HEK293 (cell line): ENCODE measurements at regions not wholly inside any gene's neighbourhood (a gene's known extent, or its start where the extent isn't known, plus 50 kb on each side); places are given as distances from the start of the nearest gene placed in this dataset.

Source experiments
- CTCF ChIA-PET: fragments of 350-600 bp; formaldehyde crosslinking; extraction: SDS; loops from one replicate; lab custom pipeline; 2021; ENCODE audit warnings: antibody characterized with exemption; lab: Yijun Ruan, JAX
- POLR2A ChIA-PET: fragments of 300-600 bp; formaldehyde crosslinking; extraction: SDS; loops from one replicate; lab custom pipeline; 2020; ENCODE audit warnings: antibody characterized with exemption, inconsistent platforms; lab: Yijun Ruan, JAX
- H3K27ac ChIP-seq: fragments of 200-500 bp; sonication (Bioruptor generic); 2 replicates; pipeline ENCODE4 v1.5.1; 2014; ENCODE audit warnings: low read depth, low read length, control low read depth, inconsistent platforms; ENCODE audit errors: extremely low read depth
- H3K36me3 ChIP-seq, 2 experiments: fragments of 200-500 bp in 1 of 2; sonication (Bioruptor generic) in 1 of 2; 1 replicate in 1 of 2; 2 replicates in 1 of 2; pipeline ENCODE4 v1.5.1; 2014 to 2017; ENCODE audit warnings: inconsistent platforms in 2 of 2, low read length in 2 of 2; ENCODE audit not compliant: control insufficient read depth in 2 of 2, insufficient read depth in 1 of 2
- H3K4me1 ChIP-seq: fragments of 200-500 bp; sonication (Bioruptor generic); 2 replicates; pipeline ENCODE4 v1.5.1; 2014; ENCODE audit warnings: mild to moderate bottlenecking, low read length, inconsistent platforms; ENCODE audit not compliant: control insufficient read depth, insufficient read depth
- H3K4me3 ChIP-seq: 2 replicates; pipeline ENCODE4 v1.5.1; 2011; ENCODE audit warnings: low read depth, mild to moderate bottlenecking, control low read depth, low read length, moderate library complexity
- H3K9me3 ChIP-seq: fragments of 200-500 bp; sonication (Bioruptor generic); 2 replicates; pipeline ENCODE4 v1.5.1; 2014; ENCODE audit warnings: low read depth, low read length, inconsistent platforms; ENCODE audit not compliant: control insufficient read depth, insufficient read depth
- KLF8 ChIP-seq: fragments of 450-650 bp; formaldehyde crosslinking; IDR thresholded peaks from 2 replicates; pipeline ENCODE4 v1.5.1; 2016; ENCODE audit warnings: missing biosample characterization, missing genetic modification characterization
- KLF9 ChIP-seq: fragments of 450-650 bp; formaldehyde crosslinking; IDR thresholded peaks from 2 replicates; pipeline ENCODE4 v1.5.1; 2016; ENCODE audit warnings: missing biosample characterization, missing genetic modification characterization, low read depth
- YY2 ChIP-seq: fragments of 450-650 bp; formaldehyde crosslinking; IDR thresholded peaks from 2 replicates; pipeline ENCODE4 v1.5.1; 2016; ENCODE audit warnings: missing biosample characterization, missing genetic modification characterization
- ZNF114 ChIP-seq: fragments of 450-650 bp; formaldehyde crosslinking; IDR thresholded peaks from 2 replicates; pipeline ENCODE4 v1.5.0; 2017; ENCODE audit warnings: missing biosample characterization, missing genetic modification characterization
- ZNF169 ChIP-seq: fragments of 450-650 bp; formaldehyde crosslinking; IDR thresholded peaks from 2 replicates; pipeline ENCODE4 v1.5.1; 2016; ENCODE audit warnings: missing biosample characterization, missing genetic modification characterization
- ZNF184 ChIP-seq: fragments of 450-650 bp; IDR thresholded peaks from 2 replicates; pipeline ENCODE4 v1.5.1; 2018; ENCODE audit warnings: missing biosample characterization, mild to moderate bottlenecking, missing genetic modification characterization
- ZNF223 ChIP-seq: fragments of 450-650 bp; formaldehyde crosslinking; IDR thresholded peaks from 2 replicates; pipeline ENCODE4 v1.5.1; 2016; ENCODE audit warnings: missing biosample characterization, missing genetic modification characterization
- ZNF248 ChIP-seq: fragments of 450-650 bp; formaldehyde crosslinking; IDR thresholded peaks from 2 replicates; pipeline ENCODE4 v1.5.1; 2017; ENCODE audit warnings: missing biosample characterization, missing genetic modification characterization
- ZNF48 ChIP-seq: fragments of 450-650 bp; formaldehyde crosslinking; IDR thresholded peaks from 2 replicates; pipeline ENCODE4 v1.5.1; 2016; ENCODE audit warnings: missing biosample characterization, missing genetic modification characterization
- ZNF510 ChIP-seq: fragments of 450-650 bp; formaldehyde crosslinking; IDR thresholded peaks from 2 replicates; pipeline ENCODE4 v1.5.1; 2018; ENCODE audit warnings: mild to moderate bottlenecking, missing genetic modification characterization, missing biosample characterization; ENCODE audit not compliant: insufficient replicate concordance
- ZNF639 ChIP-seq: fragments of 450-650 bp; formaldehyde crosslinking; IDR thresholded peaks from 2 replicates; pipeline ENCODE4 v1.5.1; 2016; ENCODE audit warnings: missing biosample characterization, missing genetic modification characterization
- ZNF664 ChIP-seq: fragments of 450-650 bp; formaldehyde crosslinking; IDR thresholded peaks from 2 replicates; pipeline ENCODE4 v1.5.1; 2016; ENCODE audit warnings: missing biosample characterization, missing genetic modification characterization
- ZNF76 ChIP-seq: fragments of 450-650 bp; formaldehyde crosslinking; IDR thresholded peaks from 2 replicates; pipeline ENCODE4; 2016; ENCODE audit warnings: low read depth, missing biosample characterization, missing genetic modification characterization, borderline replicate concordance
- ZNF768 ChIP-seq: fragments of 450-650 bp; formaldehyde crosslinking; IDR thresholded peaks from 2 replicates; pipeline ENCODE4 v1.5.1; 2018; ENCODE audit warnings: missing biosample characterization, mild to moderate bottlenecking, missing genetic modification characterization
- ZNF791 ChIP-seq: fragments of 450-650 bp; formaldehyde crosslinking; IDR thresholded peaks from 2 replicates; pipeline ENCODE4 v1.5.1; 2016; ENCODE audit warnings: missing biosample characterization, missing genetic modification characterization
- TF ChIP-seq, protein P1 (sequence below): fragments of 450-650 bp; formaldehyde crosslinking; conservative IDR thresholded peaks from 2 replicates; pipeline ENCODE4 v1.5.1; 2016; ENCODE audit warnings: low read depth, missing biosample characterization, missing genetic modification characterization
- TF ChIP-seq, protein P2 (sequence below): fragments of 450-650 bp; formaldehyde crosslinking; IDR thresholded peaks from 2 replicates; pipeline ENCODE4 v1.5.1; 2016; ENCODE audit warnings: missing biosample characterization, missing genetic modification characterization
- TF ChIP-seq, protein P3 (sequence below): fragments of 450-650 bp; formaldehyde crosslinking; IDR thresholded peaks from 2 replicates; pipeline ENCODE4 v1.5.1; 2016; ENCODE audit warnings: missing biosample characterization, missing genetic modification characterization
- TF ChIP-seq, protein P4 (sequence below): fragments of 450-650 bp; IDR thresholded peaks from 2 replicates; pipeline ENCODE4 v1.5.1; 2018; ENCODE audit warnings: missing biosample characterization, missing genetic modification characterization

GRCh38 chr5:103461243-103461642, 101.3 kb downstream of the NUDT12 start (continued):
- TF ChIP-seq ZNF639 (tag by site-specific recombination), result no peak
- TF ChIP-seq ZNF169 (tag by site-specific recombination), result no peak
- TF ChIP-seq YY2 (tag by site-specific recombination), result no peak
- TF ChIP-seq ZNF791 (tag by site-specific recombination), result no peak
- TF ChIP-seq, all 188 proteins: peak for 0

DNA sequence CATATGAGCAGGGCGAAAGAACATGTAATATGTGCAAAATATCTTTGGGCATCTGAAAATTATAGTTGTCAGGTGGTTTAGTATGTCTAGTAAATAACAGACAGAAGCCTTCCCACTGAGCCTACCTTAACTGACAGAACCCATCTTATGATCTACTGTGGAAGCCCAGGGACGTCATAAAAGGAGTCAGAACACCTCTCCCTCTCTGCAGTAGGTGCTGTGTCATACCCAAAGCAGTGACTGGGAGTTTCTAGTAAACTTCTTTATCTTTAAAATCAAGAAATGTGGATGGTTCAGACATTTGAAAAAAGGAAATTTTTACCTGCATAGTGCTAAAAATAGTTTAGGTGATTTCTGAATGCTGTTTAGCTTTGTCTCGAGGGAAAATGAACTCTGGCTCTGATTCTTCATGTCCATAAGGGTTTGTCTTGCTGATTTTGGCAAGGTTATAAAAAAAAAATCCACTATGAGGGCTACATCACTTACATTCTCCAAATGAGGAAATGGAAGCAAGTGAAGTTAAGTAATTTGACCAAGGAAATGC, 104.0 kb downstream of the NUDT12 start:
- Histone ChIP-seq H3K27ac (no peak overlapping the region), H3K9me3 (no peaks in the 10 kb centered on the region), H3K4me3 (no peak overlapping the region), H3K36me3 (no peaks in the 10 kb centered on the region), H3K4me1 (no peaks in the 10 kb centered on the region)
- TF ChIP-seq, protein P1, sequence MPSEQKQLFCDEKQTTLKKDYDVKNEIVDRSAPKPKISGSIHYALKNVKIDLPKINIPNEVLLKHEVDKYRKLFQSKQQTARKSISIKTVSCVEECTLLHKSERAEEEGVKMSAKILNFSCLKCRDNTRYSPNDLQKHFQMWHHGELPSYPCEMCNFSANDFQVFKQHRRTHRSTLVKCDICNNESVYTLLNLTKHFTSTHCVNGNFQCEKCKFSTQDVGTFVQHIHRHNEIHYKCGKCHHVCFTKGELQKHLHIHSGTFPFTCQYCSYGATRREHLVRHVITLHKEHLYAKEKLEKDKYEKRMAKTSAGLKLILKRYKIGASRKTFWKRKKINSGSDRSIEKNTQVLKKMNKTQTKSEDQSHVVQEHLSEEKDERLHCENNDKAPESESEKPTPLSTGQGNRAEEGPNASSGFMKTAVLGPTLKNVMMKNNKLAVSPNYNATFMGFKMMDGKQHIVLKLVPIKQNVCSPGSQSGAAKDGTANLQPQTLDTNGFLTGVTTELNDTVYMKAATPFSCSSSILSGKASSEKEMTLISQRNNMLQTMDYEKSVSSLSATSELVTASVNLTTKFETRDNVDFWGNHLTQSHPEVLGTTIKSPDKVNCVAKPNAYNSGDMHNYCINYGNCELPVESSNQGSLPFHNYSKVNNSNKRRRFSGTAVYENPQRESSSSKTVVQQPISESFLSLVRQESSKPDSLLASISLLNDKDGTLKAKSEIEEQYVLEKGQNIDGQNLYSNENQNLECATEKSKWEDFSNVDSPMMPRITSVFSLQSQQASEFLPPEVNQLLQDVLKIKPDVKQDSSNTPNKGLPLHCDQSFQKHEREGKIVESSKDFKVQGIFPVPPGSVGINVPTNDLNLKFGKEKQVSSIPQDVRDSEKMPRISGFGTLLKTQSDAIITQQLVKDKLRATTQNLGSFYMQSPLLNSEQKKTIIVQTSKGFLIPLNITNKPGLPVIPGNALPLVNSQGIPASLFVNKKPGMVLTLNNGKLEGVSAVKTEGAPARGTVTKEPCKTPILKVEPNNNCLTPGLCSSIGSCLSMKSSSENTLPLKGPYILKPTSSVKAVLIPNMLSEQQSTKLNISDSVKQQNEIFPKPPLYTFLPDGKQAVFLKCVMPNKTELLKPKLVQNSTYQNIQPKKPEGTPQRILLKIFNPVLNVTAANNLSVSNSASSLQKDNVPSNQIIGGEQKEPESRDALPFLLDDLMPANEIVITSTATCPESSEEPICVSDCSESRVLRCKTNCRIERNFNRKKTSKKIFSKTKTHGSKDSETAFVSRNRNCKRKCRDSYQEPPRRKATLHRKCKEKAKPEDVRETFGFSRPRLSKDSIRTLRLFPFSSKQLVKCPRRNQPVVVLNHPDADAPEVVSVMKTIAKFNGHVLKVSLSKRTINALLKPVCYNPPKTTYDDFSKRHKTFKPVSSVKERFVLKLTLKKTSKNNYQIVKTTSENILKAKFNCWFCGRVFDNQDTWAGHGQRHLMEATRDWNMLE, result no peak
- no peak for TF ChIP-seq ZNF223
- TF ChIP-seq ZNF664, result no peak
- TF ChIP-seq ZNF48 (tag by site-specific recombination), result no peak
- TF ChIP-seq, protein P2, sequence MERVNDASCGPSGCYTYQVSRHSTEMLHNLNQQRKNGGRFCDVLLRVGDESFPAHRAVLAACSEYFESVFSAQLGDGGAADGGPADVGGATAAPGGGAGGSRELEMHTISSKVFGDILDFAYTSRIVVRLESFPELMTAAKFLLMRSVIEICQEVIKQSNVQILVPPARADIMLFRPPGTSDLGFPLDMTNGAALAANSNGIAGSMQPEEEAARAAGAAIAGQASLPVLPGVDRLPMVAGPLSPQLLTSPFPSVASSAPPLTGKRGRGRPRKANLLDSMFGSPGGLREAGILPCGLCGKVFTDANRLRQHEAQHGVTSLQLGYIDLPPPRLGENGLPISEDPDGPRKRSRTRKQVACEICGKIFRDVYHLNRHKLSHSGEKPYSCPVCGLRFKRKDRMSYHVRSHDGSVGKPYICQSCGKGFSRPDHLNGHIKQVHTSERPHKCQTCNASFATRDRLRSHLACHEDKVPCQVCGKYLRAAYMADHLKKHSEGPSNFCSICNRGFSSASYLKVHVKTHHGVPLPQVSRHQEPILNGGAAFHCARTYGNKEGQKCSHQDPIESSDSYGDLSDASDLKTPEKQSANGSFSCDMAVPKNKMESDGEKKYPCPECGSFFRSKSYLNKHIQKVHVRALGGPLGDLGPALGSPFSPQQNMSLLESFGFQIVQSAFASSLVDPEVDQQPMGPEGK (tag by site-specific recombination), result no peak
- no peak for TF ChIP-seq ZNF114 (tag by site-specific recombination)
- TF ChIP-seq ZNF768 (tag by site-specific recombination), result no peak
- TF ChIP-seq ZNF248, result no peak
- no peak for TF ChIP-seq ZNF76 (tag by site-specific recombination)
- POLR2A ChIA-PET, result no interaction called here
- CTCF ChIA-PET, result interaction anchor here (0.8 kb wide), 1 partner anchor 39 kb away, joined by 4 read pairs; no protein-coding TSS in a partner anchor

- POLR2A ChIA-PET, result no interaction called here
- H3K4me1 ChIP-seq, result no peaks in the 10 kb centered on the region
- H3K4me3 ChIP-seq, result no peak overlapping the region
- H3K36me3 ChIP-seq, result no peaks in the 10 kb centered on the region
- CTCF ChIA-PET, result no interaction called here
- H3K27ac ChIP-seq, result no peak overlapping the region
- H3K9me3 ChIP-seq, result no peaks in the 10 kb centered on the region
- TF ChIP-seq KLF8 (tag by site-specific recombination) (no peak), ZNF510 (tag by site-specific recombination) (no peak), KLF9 (tag by site-specific recombination) (no peak), ZNF76 (tag by site-specific recombination) (no peak), ZNF184 (tag by site-specific recombination) (no peak)
- TF ChIP-seq, protein P3, sequence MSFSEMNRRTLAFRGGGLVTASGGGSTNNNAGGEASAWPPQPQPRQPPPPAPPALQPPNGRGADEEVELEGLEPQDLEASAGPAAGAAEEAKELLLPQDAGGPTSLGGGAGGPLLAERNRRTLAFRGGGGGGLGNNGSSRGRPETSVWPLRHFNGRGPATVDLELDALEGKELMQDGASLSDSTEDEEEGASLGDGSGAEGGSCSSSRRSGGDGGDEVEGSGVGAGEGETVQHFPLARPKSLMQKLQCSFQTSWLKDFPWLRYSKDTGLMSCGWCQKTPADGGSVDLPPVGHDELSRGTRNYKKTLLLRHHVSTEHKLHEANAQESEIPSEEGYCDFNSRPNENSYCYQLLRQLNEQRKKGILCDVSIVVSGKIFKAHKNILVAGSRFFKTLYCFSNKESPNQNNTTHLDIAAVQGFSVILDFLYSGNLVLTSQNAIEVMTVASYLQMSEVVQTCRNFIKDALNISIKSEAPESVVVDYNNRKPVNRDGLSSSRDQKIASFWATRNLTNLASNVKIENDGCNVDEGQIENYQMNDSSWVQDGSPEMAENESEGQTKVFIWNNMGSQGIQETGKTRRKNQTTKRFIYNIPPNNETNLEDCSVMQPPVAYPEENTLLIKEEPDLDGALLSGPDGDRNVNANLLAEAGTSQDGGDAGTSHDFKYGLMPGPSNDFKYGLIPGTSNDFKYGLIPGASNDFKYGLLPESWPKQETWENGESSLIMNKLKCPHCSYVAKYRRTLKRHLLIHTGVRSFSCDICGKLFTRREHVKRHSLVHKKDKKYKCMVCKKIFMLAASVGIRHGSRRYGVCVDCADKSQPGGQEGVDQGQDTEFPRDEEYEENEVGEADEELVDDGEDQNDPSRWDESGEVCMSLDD (tag by site-specific recombination), result no peak
- TF ChIP-seq, protein P4, sequence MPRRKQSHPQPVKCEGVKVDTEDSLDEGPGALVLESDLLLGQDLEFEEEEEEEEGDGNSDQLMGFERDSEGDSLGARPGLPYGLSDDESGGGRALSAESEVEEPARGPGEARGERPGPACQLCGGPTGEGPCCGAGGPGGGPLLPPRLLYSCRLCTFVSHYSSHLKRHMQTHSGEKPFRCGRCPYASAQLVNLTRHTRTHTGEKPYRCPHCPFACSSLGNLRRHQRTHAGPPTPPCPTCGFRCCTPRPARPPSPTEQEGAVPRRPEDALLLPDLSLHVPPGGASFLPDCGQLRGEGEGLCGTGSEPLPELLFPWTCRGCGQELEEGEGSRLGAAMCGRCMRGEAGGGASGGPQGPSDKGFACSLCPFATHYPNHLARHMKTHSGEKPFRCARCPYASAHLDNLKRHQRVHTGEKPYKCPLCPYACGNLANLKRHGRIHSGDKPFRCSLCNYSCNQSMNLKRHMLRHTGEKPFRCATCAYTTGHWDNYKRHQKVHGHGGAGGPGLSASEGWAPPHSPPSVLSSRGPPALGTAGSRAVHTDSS (tag by site-specific recombination), result no peak
Observed at GRCh38 chr5:103456476-103456875, 106.1 kb downstream of the NUDT12 start.
